HCT116 (cell line): ENCODE measurements at regions not wholly inside any gene's neighbourhood (a gene's known extent, or its start where the extent isn't known, plus 50 kb on each side); places are given as distances from the start of the nearest gene placed in this dataset.

Source experiments
- CEBPB ChIP-seq: IDR thresholded peaks from 2 replicates; pipeline ENCODE4 v1.6.1; 2012; ENCODE audit warnings: low read depth
- CTCF ChIP-seq, 3 experiments: fragments of 200-600 bp in 1 of 3; sonication (generic) in 1 of 3; IDR thresholded peaks in 2 of 3; conservative IDR thresholded peaks in 1 of 3; 2 replicates each; pipeline ENCODE4 v1.5.1; 2012 to 2017; ENCODE audit warnings: low read depth in 2 of 3, low read length in 2 of 3, antibody characterized with exemption in 1 of 3, borderline replicate concordance in 1 of 3, control low read depth in 1 of 3, mild to moderate bottlenecking in 1 of 3, mixed read lengths in 1 of 3, mixed run types in 1 of 3, moderate library complexity in 1 of 3; ENCODE audit not compliant: insufficient read depth in 1 of 3
- EZH2 ChIP-seq: fragments of 200-600 bp; sonication (generic); IDR thresholded peaks from 2 replicates; pipeline ENCODE4 v1.6.1; 2017; ENCODE audit warnings: antibody characterized with exemption, mixed run types
- MAX ChIP-seq: IDR thresholded peaks from 2 replicates; pipeline ENCODE4 v1.6.1; 2012
- REST ChIP-seq: IDR thresholded peaks from 2 replicates; pipeline ENCODE4 v1.6.1; 2012; ENCODE audit warnings: low read depth
- SP1 ChIP-seq: IDR thresholded peaks from 2 replicates; pipeline ENCODE4 v1.6.1; 2012; ENCODE audit warnings: low read depth
- TCF7L2 ChIP-seq: IDR thresholded peaks from 2 replicates; pipeline ENCODE4 v1.7.0; 2011; ENCODE audit warnings: borderline replicate concordance, inconsistent platforms; ENCODE audit not compliant: insufficient read depth, insufficient read length; ENCODE audit errors: extremely low read depth
- YY1 ChIP-seq: IDR thresholded peaks from 2 replicates; pipeline ENCODE4 v1.6.1; 2011; ENCODE audit warnings: low read length, low read depth, moderate library complexity, mild to moderate bottlenecking; ENCODE audit not compliant: insufficient replicate concordance; ENCODE audit errors: extremely low read depth
- ZBTB33 ChIP-seq: IDR thresholded peaks from 2 replicates; pipeline ENCODE4 v1.6.1; 2011; ENCODE audit warnings: mild to moderate bottlenecking, low read length, moderate library complexity; ENCODE audit not compliant: insufficient replicate concordance; ENCODE audit errors: extremely low read depth

GRCh38 chr16:60485872-60486489 is 1550.3 kb downstream of the CDH8 start:
- no peak for TF ChIP-seq CEBPB
- TF ChIP-seq CTCF (IDR thresholded peaks at IDR 0.05 in 2 of 3, conservative IDR thresholded peaks at IDR 0.05 in 1 of 3; ENCODE audit: borderline replicate concordance in 1 of 3, insufficient read depth in 1 of 3, low read depth in 2 of 3, low read length in 2 of 3): no peak
- no peak for TF ChIP-seq MAX
- TF ChIP-seq YY1: no peak
- TF ChIP-seq EZH2: no peak
- TF ChIP-seq ZBTB33: no peak
- TF ChIP-seq SP1: no peak
- TF ChIP-seq REST: no peak
- TF ChIP-seq TCF7L2: no peak
